Smooth muscle cell (in vitro differentiated cells): ENCODE measurements at regions not wholly inside any gene's neighbourhood (a gene's known extent, or its start where the extent isn't known, plus 50 kb on each side); places are given as distances from the start of the nearest gene placed in this dataset.

ENCODE experiments used
- DNase-seq: peaks from one replicate; lab custom pipeline; 2025; ENCODE audit not compliant: unreplicated experiment; lab: John Stamatoyannopoulos, UW
- H2AFZ ChIP-seq: fragments of 200-600 bp; sonication (generic); 2 replicates; pipeline ENCODE4 v1.6.0; 2016; ENCODE audit warnings: antibody characterized with exemption, low read depth, mild to moderate bottlenecking
- H3F3A ChIP-seq: fragments of 200-600 bp; sonication (generic); 2 replicates; pipeline ENCODE4 v1.6.0; 2017; ENCODE audit warnings: antibody characterized with exemption, low read depth
- H3K27ac ChIP-seq: fragments of 200-600 bp; sonication (generic); 2 replicates; pipeline ENCODE4 v1.5.1; 2016; ENCODE audit warnings: low read depth, mild to moderate bottlenecking
- H3K27me3 ChIP-seq: fragments of 200-600 bp; sonication (generic); 2 replicates; pipeline ENCODE4 v1.6.1; 2016; ENCODE audit warnings: low read depth, mild to moderate bottlenecking
- H3K36me3 ChIP-seq: fragments of 200-600 bp; sonication (generic); 2 replicates; pipeline ENCODE4 v1.5.1; 2016; ENCODE audit warnings: low read depth
- H3K4me1 ChIP-seq: fragments of 200-600 bp; sonication (generic); 2 replicates; pipeline ENCODE4 v1.5.1; 2016; ENCODE audit warnings: low read depth
- H3K4me2 ChIP-seq: fragments of 200-600 bp; sonication (generic); 2 replicates; pipeline ENCODE4 v1.6.0; 2016; ENCODE audit warnings: mild to moderate bottlenecking
- H3K4me3 ChIP-seq: fragments of 200-600 bp; sonication (generic); 2 replicates; pipeline ENCODE4 v1.5.1; 2016; ENCODE audit warnings: mild to moderate bottlenecking
- H3K79me2 ChIP-seq: fragments of 200-600 bp; sonication (generic); 2 replicates; pipeline ENCODE4 v1.6.0; 2016; ENCODE audit warnings: low read depth, mild to moderate bottlenecking
- H3K9ac ChIP-seq: fragments of 200-600 bp; sonication (generic); 2 replicates; pipeline ENCODE4 v1.6.0; 2016; ENCODE audit warnings: low read depth
- H3K9me3 ChIP-seq: fragments of 200-600 bp; sonication (generic); replicated peaks from 2 replicates; pipeline ENCODE4 v1.5.1; 2016; ENCODE audit warnings: low read depth
- H4K20me1 ChIP-seq: fragments of 200-600 bp; sonication (generic); 2 replicates; pipeline ENCODE4 v1.6.0; 2016; ENCODE audit warnings: low read depth
- WGBS: methylation state at CpG from one replicate; pipeline ENCODE4 v1.1.7; 2016; ENCODE audit warnings: low lambda C conversion rate; 5-methylcytosine and 5-hydroxymethylcytosine counted together
- TF ChIP-seq, protein P1 (sequence below): fragments of 200-600 bp; sonication (generic); IDR thresholded peaks from 2 replicates; pipeline ENCODE4 v1.5.1; 2017; ENCODE audit warnings: borderline replicate concordance, mild to moderate bottlenecking, antibody characterized with exemption; ENCODE audit not compliant: insufficient read depth, poor library complexity, severe bottlenecking

DNA sequence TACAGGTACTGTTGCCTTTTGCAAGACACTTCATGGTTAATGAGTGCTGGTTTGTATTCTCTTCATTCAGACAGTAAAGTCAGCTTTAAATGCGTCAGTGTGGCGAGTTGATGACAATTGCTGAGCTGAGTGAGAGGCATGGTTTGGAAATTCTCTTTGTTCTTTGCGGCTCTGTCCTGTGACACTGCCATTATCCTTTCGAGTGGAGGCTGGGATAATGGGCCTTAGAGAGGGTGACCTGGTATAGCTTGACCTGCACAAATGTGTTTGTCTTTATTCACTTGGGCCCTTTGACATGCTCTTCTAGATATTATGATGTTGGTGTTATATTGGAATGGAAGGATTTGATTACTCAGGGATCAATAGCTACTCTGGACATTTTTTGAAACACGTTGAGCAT, 208.5 kb upstream of the FAT1 start:
- Histone ChIP-seq H3K4me1 (peaks cover 36% of the 10 kb centered on the region), H4K20me1 (no peaks in the 10 kb centered on the region), H2AFZ (no peak overlapping the region), H3K36me3 (no peaks in the 10 kb centered on the region), H3K27me3 (no peaks in the 10 kb centered on the region), H3F3A (peaks cover 18% of the 10 kb centered on the region), H3K27ac (peak overlapping the region; percentile 85), H3K9me3 (no peaks in the 10 kb centered on the region), H3K4me3 (no peak overlapping the region), H3K9ac (peak overlapping the region; percentile 48), H3K79me2 (no peaks in the 10 kb centered on the region), H3K4me2 (peak overlapping the region; percentile 41)
- no peak for DNase-seq
- TF ChIP-seq, protein P1, sequence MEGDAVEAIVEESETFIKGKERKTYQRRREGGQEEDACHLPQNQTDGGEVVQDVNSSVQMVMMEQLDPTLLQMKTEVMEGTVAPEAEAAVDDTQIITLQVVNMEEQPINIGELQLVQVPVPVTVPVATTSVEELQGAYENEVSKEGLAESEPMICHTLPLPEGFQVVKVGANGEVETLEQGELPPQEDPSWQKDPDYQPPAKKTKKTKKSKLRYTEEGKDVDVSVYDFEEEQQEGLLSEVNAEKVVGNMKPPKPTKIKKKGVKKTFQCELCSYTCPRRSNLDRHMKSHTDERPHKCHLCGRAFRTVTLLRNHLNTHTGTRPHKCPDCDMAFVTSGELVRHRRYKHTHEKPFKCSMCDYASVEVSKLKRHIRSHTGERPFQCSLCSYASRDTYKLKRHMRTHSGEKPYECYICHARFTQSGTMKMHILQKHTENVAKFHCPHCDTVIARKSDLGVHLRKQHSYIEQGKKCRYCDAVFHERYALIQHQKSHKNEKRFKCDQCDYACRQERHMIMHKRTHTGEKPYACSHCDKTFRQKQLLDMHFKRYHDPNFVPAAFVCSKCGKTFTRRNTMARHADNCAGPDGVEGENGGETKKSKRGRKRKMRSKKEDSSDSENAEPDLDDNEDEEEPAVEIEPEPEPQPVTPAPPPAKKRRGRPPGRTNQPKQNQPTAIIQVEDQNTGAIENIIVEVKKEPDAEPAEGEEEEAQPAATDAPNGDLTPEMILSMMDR, result no peak
- WGBS, result 29% methylated on average over 5 of the region's 5 CpGs

GRCh38 chr4:186932631-186933187, 209.1 kb upstream of the FAT1 start:
- H3K79me2 ChIP-seq, result no peaks in the 10 kb centered on the region
- TF ChIP-seq, protein P1, result no peak
- peaks cover 18% of the 10 kb centered on the region for H3F3A ChIP-seq
- peak overlapping the region; percentile 48 for H3K9ac ChIP-seq
- peak overlapping the region; percentile 85 for H3K27ac ChIP-seq
- H2AFZ ChIP-seq, result peak overlapping the region; percentile 26
- no peaks in the 10 kb centered on the region for H4K20me1 ChIP-seq
- no peaks in the 10 kb centered on the region for H3K9me3 ChIP-seq
- peaks cover 39% of the 10 kb centered on the region for H3K4me1 ChIP-seq
- 5% methylated on average over 4 of the region's 4 CpGs for WGBS
- no peaks in the 10 kb centered on the region for H3K27me3 ChIP-seq
- no peaks in the 10 kb centered on the region for H3K36me3 ChIP-seq
- DNase-seq, result no peak
- peak overlapping the region; percentile 41 for H3K4me2 ChIP-seq
- H3K4me3 ChIP-seq, result no peak overlapping the region

GRCh38 chr4:186934244-186934643, 210.6 kb upstream of the FAT1 start:
- H4K20me1 ChIP-seq, result no peaks in the 10 kb centered on the region
- H3K27ac ChIP-seq, result no peak overlapping the region
- H3K9ac ChIP-seq, result no peak overlapping the region
- no peaks in the 10 kb centered on the region for H3K36me3 ChIP-seq
- no peaks in the 10 kb centered on the region for H3K79me2 ChIP-seq
- H3K9me3 ChIP-seq, result no peaks in the 10 kb centered on the region
- H3K27me3 ChIP-seq, result no peaks in the 10 kb centered on the region
- WGBS, result 87% methylated on average over 10 of the region's 10 CpGs
- peaks cover 39% of the 10 kb centered on the region for H3K4me1 ChIP-seq
- DNase-seq, result no peak
- TF ChIP-seq, protein P1, result no peak
- H3F3A ChIP-seq, result peaks cover 18% of the 10 kb centered on the region
- no peak overlapping the region for H3K4me2 ChIP-seq
- no peak overlapping the region for H2AFZ ChIP-seq
- H3K4me3 ChIP-seq, result no peak overlapping the region

DNA sequence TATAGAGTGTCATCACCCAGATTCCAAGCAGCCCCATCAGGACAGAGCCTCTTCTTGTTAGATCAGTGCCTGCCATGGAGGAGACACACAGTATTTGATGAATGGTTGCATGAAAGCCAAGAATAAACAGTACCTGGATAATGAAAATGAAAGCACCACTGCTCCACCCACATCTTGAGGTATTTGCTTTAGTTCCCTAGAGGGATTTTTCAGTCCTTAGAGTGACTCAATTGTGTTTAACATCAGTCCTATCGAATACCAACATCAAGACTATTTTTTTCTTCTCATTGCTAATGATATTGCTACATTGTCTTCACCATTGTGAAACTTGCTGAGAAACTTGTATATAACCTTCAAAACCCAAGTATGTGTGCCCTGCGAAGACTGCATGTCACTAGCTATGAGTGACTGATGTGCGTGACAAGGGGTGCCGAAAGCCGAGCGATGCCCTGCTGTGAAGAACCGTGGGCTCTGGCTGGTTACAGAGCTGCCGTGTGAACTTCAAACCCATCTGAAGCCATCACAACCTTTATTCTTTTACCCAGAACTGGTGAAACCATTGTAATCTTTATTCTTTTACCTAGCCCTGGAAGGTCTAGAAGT, 211.3 kb upstream of the FAT1 start:
- H3K4me3 ChIP-seq, result no peak overlapping the region
- 95% methylated on average over 8 of the region's 8 CpGs for WGBS
- no peaks in the 10 kb centered on the region for H4K20me1 ChIP-seq
- H3K79me2 ChIP-seq, result no peaks in the 10 kb centered on the region
- H3K27ac ChIP-seq, result no peak overlapping the region
- H2AFZ ChIP-seq, result no peak overlapping the region
- TF ChIP-seq, protein P1, result no peak
- H3K4me2 ChIP-seq, result no peak overlapping the region
- H3K36me3 ChIP-seq, result no peaks in the 10 kb centered on the region
- H3K9me3 ChIP-seq, result no peaks in the 10 kb centered on the region
- H3F3A ChIP-seq, result peaks cover 18% of the 10 kb centered on the region
- no peak for DNase-seq
- no peaks in the 10 kb centered on the region for H3K27me3 ChIP-seq
- H3K4me1 ChIP-seq, result peaks cover 39% of the 10 kb centered on the region
- no peak overlapping the region for H3K9ac ChIP-seq
